Globus pallidus (tissue), 1 donor: ENCODE measurements at regions not wholly inside any gene's neighbourhood (a gene's known extent, or its start where the extent isn't known, plus 50 kb on each side); places are given as distances from the start of the nearest gene placed in this dataset.
"Not testable (repeated sequence)": the region's sequence is repeated elsewhere in the genome, so short reads cannot be mapped to it uniquely, and the experiment has no call there.

Source experiments
- DNase-seq: peaks from one replicate; pipeline ENCODE4 v3.0.0-alpha.2; 2015; ENCODE audit warnings: low spot score

- no peak for DNase-seq
Measured at GRCh38 chr7:11221984-11222383, 248.3 kb downstream of the PHF14 start.

- no peak for DNase-seq
Measured at GRCh38 chr7:11224535-11224934, 250.9 kb downstream of the PHF14 start.

GRCh38 chr7:11228515-11228914 lies 254.8 kb downstream of the PHF14 start:
- peak; percentile 11 for DNase-seq

GRCh38 chr7:11231190-11231589 lies 257.5 kb downstream of the PHF14 start:
- DNase-seq: no peak

- DNase-seq: no peak
Measured at GRCh38 chr7:11232462-11232861, 258.8 kb downstream of the PHF14 start.

- no peak for DNase-seq
Measured at GRCh38 chr7:11233871-11234270, 260.2 kb downstream of the PHF14 start.

- no peak for DNase-seq
Measured at GRCh38 chr7:11235491-11235890, 261.8 kb downstream of the PHF14 start.

- DNase-seq: no peak
Measured at GRCh38 chr7:11236680-11237079, 263.0 kb downstream of the PHF14 start.

- no peak for DNase-seq
Measured at GRCh38 chr7:11237742-11238141, 264.1 kb downstream of the PHF14 start.

GRCh38 chr7:11239316-11239715 lies 265.6 kb downstream of the PHF14 start:
- DNase-seq: no peak

GRCh38 chr7:11243739-11244138 lies 270.1 kb downstream of the PHF14 start:
- no peak for DNase-seq

GRCh38 chr7:11244149-11244548 lies 270.5 kb downstream of the PHF14 start:
- DNase-seq: no peak

- DNase-seq: no peak
Measured at GRCh38 chr7:11247545-11247944, 273.9 kb downstream of the PHF14 start.

- no peak for DNase-seq
Measured at GRCh38 chr7:11251436-11251835, 277.8 kb downstream of the PHF14 start.

- no peak for DNase-seq
Measured at GRCh38 chr7:11252011-11252607, 278.4 kb downstream of the PHF14 start.

- no peak for DNase-seq
Measured at GRCh38 chr7:11252705-11253272, 279.1 kb downstream of the PHF14 start.

GRCh38 chr7:11256501-11256900 lies 282.8 kb downstream of the PHF14 start:
- DNase-seq: no peak

GRCh38 chr7:11261470-11261869 lies 287.8 kb downstream of the PHF14 start:
- no peak for DNase-seq

- no peak for DNase-seq
Measured at GRCh38 chr7:11266101-11266500, 292.4 kb downstream of the PHF14 start.

- no peak for DNase-seq
Measured at GRCh38 chr7:11272352-11272751, 298.7 kb downstream of the PHF14 start.

- DNase-seq: no peak
Measured at GRCh38 chr7:11274074-11274473, 300.4 kb downstream of the PHF14 start.

- no peak for DNase-seq
Measured at GRCh38 chr7:11281953-11282352, 308.3 kb downstream of the PHF14 start.

- not testable (repeated sequence) for DNase-seq
Measured at GRCh38 chr7:11283584-11283983, 309.9 kb downstream of the PHF14 start.

- no peak for DNase-seq
Measured at GRCh38 chr7:11290863-11291262, 317.2 kb downstream of the PHF14 start.
